Naive thymus-derived CD4-positive, alpha-beta T cell (primary cell): ENCODE measurements at regions not wholly inside any gene's neighbourhood (a gene's known extent, or its start where the extent isn't known, plus 50 kb on each side); places are given as distances from the start of the nearest gene placed in this dataset.

Source experiments
- ATAC-seq: fragments of 150-1000 bp; cut with Tn5 transposase; 2 replicates; pipeline ENCODE4 v1.10.0; 2021; ENCODE audit warnings: mild to moderate bottlenecking, moderate library complexity
- CTCF ChIA-PET: fragments of 350-600 bp; sonication (Branson Sonifier 250); formaldehyde crosslinking; loops from one replicate; lab custom pipeline; 2021; ENCODE audit warnings: antibody characterized with exemption; lab: Charles Lee
- POLR2A ChIA-PET: fragments of 350-600 bp; sonication (Branson Sonifier 250); formaldehyde crosslinking; loops from one replicate; lab custom pipeline; 2021; ENCODE audit warnings: antibody characterized with exemption, inconsistent platforms; lab: Charles Lee
- DNase-seq, 9 donors: peaks; one replicate each; pipeline versions ENCODE4 v3.0.0 to v3.0.0-alpha.2; 2020 to 2022; ENCODE audit warnings: mixed read lengths in 1 of 9
- H3K27ac ChIP-seq: one replicate; pipeline ENCODE4 v1.7.0; 2013; ENCODE audit warnings: mild to moderate bottlenecking, low read depth, low read length, moderate library complexity
- H3K27me3 ChIP-seq, 2 donors: one replicate each; pipeline ENCODE4 v1.7.0; 2013; ENCODE audit warnings: low read length in 2 of 2, mild to moderate bottlenecking in 2 of 2, moderate library complexity in 2 of 2; ENCODE audit not compliant: control insufficient read depth in 2 of 2, insufficient read depth in 2 of 2
- H3K36me3 ChIP-seq, 3 experiments: 1 replicate in 2 of 3; 2 replicates in 1 of 3; pipeline ENCODE4 v1.7.0; 2013; ENCODE audit warnings: low read length in 3 of 3, mild to moderate bottlenecking in 3 of 3, moderate library complexity in 1 of 3; ENCODE audit not compliant: insufficient read depth in 3 of 3, control insufficient read depth in 2 of 3
- H3K4me1 ChIP-seq, 2 donors: one replicate each; pipeline ENCODE4 v1.7.0; 2013; ENCODE audit warnings: low read length in 2 of 2, mild to moderate bottlenecking in 2 of 2, moderate library complexity in 1 of 2; ENCODE audit not compliant: control insufficient read depth in 2 of 2, insufficient read depth in 2 of 2
- H3K4me3 ChIP-seq: 2 replicates; pipeline ENCODE4 v1.7.0; 2013; ENCODE audit warnings: mild to moderate bottlenecking, low read length
- H3K9me3 ChIP-seq, 3 experiments: 1 replicate in 2 of 3; 2 replicates in 1 of 3; pipeline ENCODE4 v1.7.0; 2013; ENCODE audit warnings: low read length in 3 of 3; ENCODE audit not compliant: control insufficient read depth in 2 of 3
- H3K27ac Mint-ChIP-seq, 9 donors: one replicate each; pipeline ENCODE4 v1.8.0; 2020 to 2022; ENCODE audit warnings: mixed read lengths in 9 of 9, mild to moderate bottlenecking in 8 of 9, moderate library complexity in 5 of 9, inconsistent platforms in 2 of 9
- H3K27me3 Mint-ChIP-seq, 5 donors: one replicate each; pipeline ENCODE4 v1.8.0; 2021 to 2022; ENCODE audit warnings: mixed read lengths in 5 of 5, mild to moderate bottlenecking in 1 of 5
- H3K36me3 Mint-ChIP-seq, 5 donors: one replicate each; pipeline ENCODE4 v1.8.0; 2020 to 2022; ENCODE audit warnings: mixed read lengths in 5 of 5, mild to moderate bottlenecking in 3 of 5, inconsistent platforms in 1 of 5
- H3K4me1 Mint-ChIP-seq, 7 donors: one replicate each; pipeline ENCODE4 v1.8.0; 2020 to 2022; ENCODE audit warnings: mixed read lengths in 7 of 7, mild to moderate bottlenecking in 3 of 7, inconsistent platforms in 1 of 7
- H3K4me3 Mint-ChIP-seq, 10 donors: one replicate each; pipeline ENCODE4 v1.8.0; 2020 to 2022; ENCODE audit warnings: mild to moderate bottlenecking in 10 of 10, mixed read lengths in 10 of 10, moderate library complexity in 6 of 10, inconsistent platforms in 2 of 10
- H3K9me3 Mint-ChIP-seq, 11 donors: one replicate each; pipeline ENCODE4 v1.8.0; 2020 to 2022; ENCODE audit warnings: mixed read lengths in 11 of 11, mild to moderate bottlenecking in 4 of 11, inconsistent platforms in 1 of 11, moderate library complexity in 1 of 11
- intact Hi-C, 2 donors: fragments of 100-400 bp; cut with micrococcal nuclease; formaldehyde crosslinking; loops; one replicate each; pipeline ENCODE4 v1.15.1; 2023

- H3K36me3 Mint-ChIP-seq: no peaks in the 10 kb centered on the region
- H3K36me3 ChIP-seq: no peaks in the 10 kb centered on the region
- peaks cover 5 to 39% (median 19%) of the 10 kb centered on the region in 5 donors for H3K27me3 Mint-ChIP-seq
- no peaks in the 10 kb centered on the region for H3K27me3 ChIP-seq
- no peaks in the 10 kb centered on the region for H3K9me3 ChIP-seq
- H3K4me3 ChIP-seq: no peak overlapping the region
- intact Hi-C loops: loop anchor here in 1 of 2 donors (10.0 kb wide), 1 partner anchor 45 kb away; no protein-coding TSS in a partner anchor
- H3K9me3 Mint-ChIP-seq: no peaks in the 10 kb centered on the region
- POLR2A ChIA-PET: no interaction called here
- no peak overlapping the region for H3K27ac Mint-ChIP-seq
- H3K27ac ChIP-seq: no peak overlapping the region
- H3K4me3 Mint-ChIP-seq: no peak overlapping the region
- DNase-seq (no peak), ATAC-seq (no peak)
- H3K4me1 ChIP-seq: no peaks in the 10 kb centered on the region
- CTCF ChIA-PET: no interaction called here
- H3K4me1 Mint-ChIP-seq: no peaks in the 10 kb centered on the region
These were observed 259.4 kb downstream of the HRH4 start for GRCh38 chr18:24719791-24720190.

GRCh38 chr18:24721388-24721787 is 261.0 kb downstream of the HRH4 start:
- Histone ChIP-seq H3K27me3 (peaks cover 0 to 2% of the 10 kb centered on the region in 2 donors), H3K4me1 (peaks cover 0 to under 1% of the 10 kb centered on the region in 2 donors), H3K36me3 (no peaks in the 10 kb centered on the region), H3K4me3 (no peak overlapping the region), H3K9me3 (no peaks in the 10 kb centered on the region), H3K27ac (no peak overlapping the region)
- DNase-seq (no peak), ATAC-seq (no peak)
- Mint-ChIP-seq H3K9me3 (no peaks in the 10 kb centered on the region), H3K27ac (no peak overlapping the region), H3K27me3 (peaks cover 5 to 39% (median 19%) of the 10 kb centered on the region in 5 donors), H3K36me3 (no peaks in the 10 kb centered on the region), H3K4me1 (no peaks in the 10 kb centered on the region), H3K4me3 (no peak overlapping the region)
- ChIA-PET CTCF (no interaction called here), POLR2A (no interaction called here)
- intact Hi-C loops: loop anchor here in 1 of 2 donors (10.0 kb wide), 1 partner anchor 47 kb away; no protein-coding TSS in a partner anchor

GRCh38 chr18:24725644-24726415 is 265.4 kb downstream of the HRH4 start:
- peaks cover 0 to 5% of the 10 kb centered on the region in 2 donors for H3K4me1 ChIP-seq
- H3K4me1 Mint-ChIP-seq: peaks cover 0 to 3% (median 0%) of the 10 kb centered on the region in 7 donors
- DNase-seq (no peak), ATAC-seq (no peak)
- no peaks in the 10 kb centered on the region for H3K9me3 Mint-ChIP-seq
- H3K27me3 Mint-ChIP-seq: peaks cover 0 to 32% (median 23%) of the 10 kb centered on the region in 5 donors
- H3K36me3 ChIP-seq: no peaks in the 10 kb centered on the region
- ChIA-PET CTCF (interaction anchor here (0.6 to 2.3 kb wide), 3 partner anchors 212 to 312 kb away, joined by 3 to 7 read pairs (median 4); no protein-coding TSS in a partner anchor), POLR2A (interaction anchor here (0.7 kb wide), 1 partner anchor 29 kb away, joined by 4 read pairs; no protein-coding TSS in a partner anchor)
- H3K27me3 ChIP-seq: peaks cover 0 to 2% of the 10 kb centered on the region in 2 donors
- H3K9me3 ChIP-seq: no peaks in the 10 kb centered on the region
- intact Hi-C loops: loop anchor here (1.0 to 10.0 kb wide), 4 partner anchors 51 to 1611 kb away; no protein-coding TSS in a partner anchor
- no peak overlapping the region for H3K4me3 ChIP-seq
- H3K36me3 Mint-ChIP-seq: no peaks in the 10 kb centered on the region
- H3K4me3 Mint-ChIP-seq: no peak overlapping the region
- H3K27ac Mint-ChIP-seq: no peak overlapping the region
- no peak overlapping the region for H3K27ac ChIP-seq

GRCh38 chr18:24726727-24727492 is 266.5 kb downstream of the HRH4 start:
- ATAC-seq (no peak), DNase-seq (peak in 8 of 9 donors; percentile 8 to 53 (median 38))
- CTCF ChIA-PET: interaction anchor here (0.6 to 2.3 kb wide), 3 partner anchors 134 to 239 kb away, joined by 3 to 7 read pairs (median 3); no protein-coding TSS in a partner anchor
- POLR2A ChIA-PET: no interaction called here
- Mint-ChIP-seq H3K9me3 (no peaks in the 10 kb centered on the region), H3K27ac (no peak overlapping the region), H3K4me3 (peak overlapping the region in 1 of 10 donors; percentile 6), H3K27me3 (peaks cover 0 to 27% (median 15%) of the 10 kb centered on the region in 5 donors), H3K4me1 (peaks cover 0 to 3% (median 0%) of the 10 kb centered on the region in 7 donors), H3K36me3 (no peaks in the 10 kb centered on the region)
- Histone ChIP-seq H3K4me1 (peaks cover 0 to 5% of the 10 kb centered on the region in 2 donors), H3K27me3 (peaks cover 0 to 2% of the 10 kb centered on the region in 2 donors), H3K36me3 (no peaks in the 10 kb centered on the region), H3K4me3 (no peak overlapping the region), H3K9me3 (no peaks in the 10 kb centered on the region), H3K27ac (no peak overlapping the region)
- intact Hi-C loops: loop anchor here (1.0 to 10.0 kb wide), 4 partner anchors 52 to 1610 kb away; no protein-coding TSS in a partner anchor

GRCh38 chr18:24727685-24728084 is 267.2 kb downstream of the HRH4 start:
- H3K27ac ChIP-seq: no peak overlapping the region
- intact Hi-C loops: loop anchor here (2.0 to 10.0 kb wide), 2 partner anchors 53 to 1609 kb away; no protein-coding TSS in a partner anchor
- peaks cover 0 to 5% of the 10 kb centered on the region in 2 donors for H3K4me1 ChIP-seq
- ChIA-PET POLR2A (no interaction called here), CTCF (interaction anchor here (0.6 to 2.3 kb wide), 4 partner anchors 128 to 370 kb away, joined by 3 to 7 read pairs (median 5); no protein-coding TSS in a partner anchor)
- H3K27me3 ChIP-seq: peaks cover 0 to 2% of the 10 kb centered on the region in 2 donors
- no peaks in the 10 kb centered on the region for H3K9me3 Mint-ChIP-seq
- H3K4me1 Mint-ChIP-seq: peaks cover 0 to 3% (median 0%) of the 10 kb centered on the region in 7 donors
- no peak overlapping the region for H3K4me3 ChIP-seq
- no peak for ATAC-seq
- no peak overlapping the region for H3K27ac Mint-ChIP-seq
- no peak overlapping the region for H3K4me3 Mint-ChIP-seq
- H3K9me3 ChIP-seq: no peaks in the 10 kb centered on the region
- no peak for DNase-seq
- no peaks in the 10 kb centered on the region for H3K36me3 ChIP-seq
- H3K27me3 Mint-ChIP-seq: peaks cover 0 to 27% (median 15%) of the 10 kb centered on the region in 5 donors
- H3K36me3 Mint-ChIP-seq: no peaks in the 10 kb centered on the region

GRCh38 chr18:24731158-24731557 is 270.7 kb downstream of the HRH4 start:
- ATAC-seq (no peak), DNase-seq (no peak)
- CTCF ChIA-PET: no interaction called here
- H3K4me3 Mint-ChIP-seq: no peak overlapping the region
- Histone ChIP-seq H3K36me3 (no peaks in the 10 kb centered on the region), H3K9me3 (no peaks in the 10 kb centered on the region), H3K27me3 (peaks cover 0 to 2% of the 10 kb centered on the region in 2 donors), H3K27ac (no peak overlapping the region), H3K4me1 (peaks cover 0 to 5% of the 10 kb centered on the region in 2 donors), H3K4me3 (no peak overlapping the region)
- peaks cover 0 to 18% (median 15%) of the 10 kb centered on the region in 5 donors for H3K27me3 Mint-ChIP-seq
- peak overlapping the region in 1 of 9 donors; percentile 21 for H3K27ac Mint-ChIP-seq
- POLR2A ChIA-PET: no interaction called here
- H3K4me1 Mint-ChIP-seq: peaks cover 0 to 3% (median 0%) of the 10 kb centered on the region in 7 donors
- H3K9me3 Mint-ChIP-seq: no peaks in the 10 kb centered on the region
- intact Hi-C loops: no loop called here
- H3K36me3 Mint-ChIP-seq: no peaks in the 10 kb centered on the region
